ENCODE measurements at regions not wholly inside any gene's neighbourhood (a gene's known extent, or its start where the extent isn't known, plus 50 kb on each side); places are given as distances from the start of the nearest gene placed in this dataset.

DNA sequence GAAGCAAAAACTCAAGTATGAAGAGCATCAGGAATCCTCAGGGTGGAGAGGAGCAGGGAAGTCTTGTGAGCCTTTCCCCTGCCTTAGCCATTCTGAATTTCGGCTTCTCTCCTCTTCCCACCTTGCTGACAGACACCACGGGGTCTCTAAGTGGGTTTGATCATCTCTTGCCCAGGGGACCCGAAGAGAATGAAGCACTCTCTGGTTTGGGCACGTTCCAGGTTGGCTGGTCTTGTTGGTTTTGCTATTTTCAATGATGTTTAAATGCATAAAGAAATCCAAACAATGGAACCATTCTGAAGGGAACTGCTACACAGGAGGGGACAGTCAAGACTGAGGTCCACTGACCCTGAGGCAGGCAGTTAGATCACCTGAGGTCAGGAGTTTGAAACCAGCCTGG, 131.7 kb downstream of the PXDC1 start:
- Mint-ChIP-seq H3K4me3 (no peak overlapping the region), H3K36me3 (no peaks in the 10 kb centered on the region), H3K27me3 (peaks cover 17 to 37% of the 10 kb centered on the region in 2 donors), H3K9me3 (peaks cover 0 to 2% (median 0%) of the 10 kb centered on the region in 5 donors), H3K4me1 (peaks cover 4 to 5% (median 5%) of the 10 kb centered on the region in 3 donors), H3K27ac (no peak overlapping the region)
- Histone ChIP-seq H3K27ac (ENCODE audit: low read depth, low read length) (no peak overlapping the region), H3K36me3 (ENCODE audit: insufficient read depth, low read length) (no peaks in the 10 kb centered on the region), H3K4me1 (ENCODE audit: insufficient read depth, low read length) (no peaks in the 10 kb centered on the region), H3K9me3 (ENCODE audit: low read length) (no peaks in the 10 kb centered on the region), H3K27me3 (ENCODE audit: insufficient read depth, low read length, poor library complexity, severe bottlenecking) (peaks cover 8% of the 10 kb centered on the region), H3K4me3 (ENCODE audit: low read length) (no peak overlapping the region)
- CTCF ChIA-PET: no interaction called here
- DNase-seq: no peak
- POLR2A ChIA-PET: no interaction called here

DNA sequence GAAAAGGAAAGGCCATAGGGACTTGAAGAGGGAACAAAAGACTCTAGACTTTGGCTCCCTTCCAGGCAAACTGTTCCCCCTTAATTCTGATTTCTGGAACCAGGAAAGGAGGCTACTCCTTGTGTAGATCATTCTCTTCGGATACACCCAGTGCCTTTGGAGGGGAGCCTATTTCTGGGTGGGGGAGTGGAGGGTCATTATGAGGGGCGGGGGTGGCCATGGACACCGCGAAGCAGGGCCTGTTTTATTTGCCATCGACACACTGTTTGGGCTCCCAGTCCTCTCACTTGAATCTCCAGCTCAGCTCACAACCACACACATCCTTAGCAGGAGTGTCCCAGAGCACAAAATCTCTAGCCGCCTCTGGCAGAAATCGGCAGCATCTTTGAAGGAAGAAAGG, 132.3 kb downstream of the PXDC1 start:
- Mint-ChIP-seq H3K27ac (no peak overlapping the region), H3K4me1 (peaks cover 4 to 5% (median 5%) of the 10 kb centered on the region in 3 donors), H3K4me3 (no peak overlapping the region), H3K27me3 (peaks cover 14 to 31% of the 10 kb centered on the region in 2 donors), H3K36me3 (no peaks in the 10 kb centered on the region), H3K9me3 (peaks cover 0 to 2% (median 0%) of the 10 kb centered on the region in 5 donors)
- POLR2A ChIA-PET: no interaction called here
- H3K4me1 ChIP-seq (ENCODE audit: insufficient read depth, low read length): no peaks in the 10 kb centered on the region
- H3K27me3 ChIP-seq (ENCODE audit: insufficient read depth, low read length, poor library complexity, severe bottlenecking): peaks cover 4% of the 10 kb centered on the region
- H3K36me3 ChIP-seq (ENCODE audit: insufficient read depth, low read length): no peaks in the 10 kb centered on the region
- CTCF ChIA-PET: no interaction called here
- H3K9me3 ChIP-seq (ENCODE audit: low read length): no peaks in the 10 kb centered on the region
- no peak for DNase-seq
- H3K27ac ChIP-seq (ENCODE audit: low read depth, low read length): no peak overlapping the region
- no peak overlapping the region for H3K4me3 ChIP-seq (ENCODE audit: low read length)

DNA sequence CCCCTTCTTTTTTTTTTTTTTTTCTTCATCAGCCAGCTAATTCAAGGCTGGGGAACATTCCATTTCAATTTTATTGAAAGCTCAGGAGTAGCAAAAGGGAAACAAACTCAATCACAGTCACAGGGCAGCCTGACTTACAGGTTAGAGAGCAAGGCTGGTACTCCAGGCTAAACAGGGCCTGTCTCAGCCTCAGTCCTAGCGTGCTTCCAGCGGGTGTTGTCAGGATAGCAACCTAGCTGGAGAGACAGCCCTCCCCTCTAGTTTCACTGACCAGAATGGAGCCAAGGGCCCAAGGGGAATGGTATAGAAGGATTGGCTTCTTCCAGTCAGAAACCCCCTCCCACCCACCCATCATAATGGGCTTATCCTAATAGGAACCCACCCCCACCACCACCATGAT, 132.9 kb downstream of the PXDC1 start:
- Mint-ChIP-seq H3K4me3 (no peak overlapping the region), H3K36me3 (no peaks in the 10 kb centered on the region), H3K9me3 (peaks cover 0 to 2% (median 0%) of the 10 kb centered on the region in 5 donors), H3K27ac (no peak overlapping the region), H3K4me1 (peaks cover 2 to 4% (median 4%) of the 10 kb centered on the region in 3 donors), H3K27me3 (peaks cover 9 to 26% of the 10 kb centered on the region in 2 donors)
- H3K36me3 ChIP-seq (ENCODE audit: insufficient read depth, low read length): no peaks in the 10 kb centered on the region
- no peak for DNase-seq
- H3K27me3 ChIP-seq (ENCODE audit: insufficient read depth, low read length, poor library complexity, severe bottlenecking): peaks cover under 1% of the 10 kb centered on the region
- no peaks in the 10 kb centered on the region for H3K9me3 ChIP-seq (ENCODE audit: low read length)
- H3K4me3 ChIP-seq (ENCODE audit: low read length): no peak overlapping the region
- ChIA-PET POLR2A (no interaction called here), CTCF (no interaction called here)
- H3K4me1 ChIP-seq (ENCODE audit: insufficient read depth, low read length): no peaks in the 10 kb centered on the region
- no peak overlapping the region for H3K27ac ChIP-seq (ENCODE audit: low read depth, low read length)

DNA sequence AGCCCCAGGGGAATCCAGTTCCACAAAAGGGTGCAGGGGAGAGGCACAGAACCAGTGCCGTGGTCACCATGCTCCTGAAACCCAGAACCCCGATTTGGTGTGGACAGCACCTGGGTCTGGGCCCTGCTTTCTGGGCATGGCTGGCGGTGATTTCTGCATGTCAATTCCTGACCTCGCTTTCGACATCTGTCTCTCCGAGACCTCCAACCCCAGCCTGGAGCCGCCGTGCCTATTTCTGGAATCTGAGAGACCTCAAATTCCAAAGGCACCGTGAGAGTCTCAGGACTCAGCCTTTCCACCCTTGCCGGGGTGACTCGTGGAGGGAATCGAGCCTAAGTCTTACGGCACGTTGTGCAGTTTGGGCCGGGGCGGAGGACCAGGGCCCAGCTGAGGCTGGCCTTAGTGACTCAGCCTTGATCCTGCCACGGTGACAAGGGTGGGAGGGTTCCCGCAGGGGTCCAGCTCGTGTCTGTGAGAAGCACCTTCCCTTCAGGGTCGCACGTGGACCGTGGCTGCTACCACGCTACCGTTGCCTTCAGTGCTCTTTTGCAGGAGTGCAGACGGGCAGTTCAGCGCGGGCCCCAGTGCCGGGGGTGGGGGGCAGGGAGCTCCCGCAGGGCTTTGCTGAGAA, 133.7 kb downstream of the PXDC1 start:
- peaks cover 0 to 2% (median 0%) of the 10 kb centered on the region in 5 donors for H3K9me3 Mint-ChIP-seq
- no peaks in the 10 kb centered on the region for H3K36me3 Mint-ChIP-seq
- Histone ChIP-seq H3K27me3 (ENCODE audit: insufficient read depth, low read length, poor library complexity, severe bottlenecking) (no peaks in the 10 kb centered on the region), H3K9me3 (ENCODE audit: low read length) (no peaks in the 10 kb centered on the region), H3K4me1 (ENCODE audit: insufficient read depth, low read length) (no peaks in the 10 kb centered on the region), H3K27ac (ENCODE audit: low read depth, low read length) (no peak overlapping the region), H3K36me3 (ENCODE audit: insufficient read depth, low read length) (no peaks in the 10 kb centered on the region), H3K4me3 (ENCODE audit: low read length) (no peak overlapping the region)
- DNase-seq: no peak
- no peak overlapping the region for H3K27ac Mint-ChIP-seq
- no peak overlapping the region for H3K4me3 Mint-ChIP-seq
- ChIA-PET POLR2A (no interaction called here), CTCF (no interaction called here)
- no peaks in the 10 kb centered on the region for H3K4me1 Mint-ChIP-seq
- H3K27me3 Mint-ChIP-seq: peaks cover 10 to 29% of the 10 kb centered on the region in 2 donors

DNA sequence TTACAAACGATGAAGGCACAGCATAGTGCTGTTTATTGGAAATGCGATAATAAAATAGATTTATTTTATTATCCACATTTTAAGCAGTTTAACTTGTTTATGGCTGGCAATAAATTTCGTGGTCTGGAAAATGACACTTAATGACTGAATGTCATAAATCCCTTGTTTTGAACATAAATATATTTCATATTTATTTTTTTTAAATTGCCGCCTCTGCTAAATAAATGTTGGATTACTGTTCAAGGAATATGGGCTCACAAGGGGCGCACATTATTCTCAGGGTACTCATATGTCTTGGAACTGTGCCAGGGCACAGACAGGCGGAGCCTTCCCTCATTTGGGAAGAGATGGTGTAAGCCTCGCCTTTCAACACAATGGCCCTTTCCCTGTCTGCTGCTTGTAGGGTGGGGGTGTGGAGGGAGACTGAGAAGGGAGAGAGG, 134.3 kb downstream of the PXDC1 start:
- Histone ChIP-seq H3K4me3 (ENCODE audit: low read length) (no peak overlapping the region), H3K27me3 (ENCODE audit: insufficient read depth, low read length, poor library complexity, severe bottlenecking) (no peaks in the 10 kb centered on the region), H3K27ac (ENCODE audit: low read depth, low read length) (no peak overlapping the region), H3K36me3 (ENCODE audit: insufficient read depth, low read length) (no peaks in the 10 kb centered on the region), H3K9me3 (ENCODE audit: low read length) (no peaks in the 10 kb centered on the region), H3K4me1 (ENCODE audit: insufficient read depth, low read length) (no peaks in the 10 kb centered on the region)
- no peaks in the 10 kb centered on the region for H3K4me1 Mint-ChIP-seq
- H3K4me3 Mint-ChIP-seq: no peak overlapping the region
- no peak overlapping the region for H3K27ac Mint-ChIP-seq
- H3K36me3 Mint-ChIP-seq: no peaks in the 10 kb centered on the region
- DNase-seq: no peak
- CTCF ChIA-PET: no interaction called here
- POLR2A ChIA-PET: no interaction called here
- H3K9me3 Mint-ChIP-seq: peaks cover 0 to 2% (median 0%) of the 10 kb centered on the region in 5 donors
- peaks cover 6 to 26% of the 10 kb centered on the region in 2 donors for H3K27me3 Mint-ChIP-seq

DNA sequence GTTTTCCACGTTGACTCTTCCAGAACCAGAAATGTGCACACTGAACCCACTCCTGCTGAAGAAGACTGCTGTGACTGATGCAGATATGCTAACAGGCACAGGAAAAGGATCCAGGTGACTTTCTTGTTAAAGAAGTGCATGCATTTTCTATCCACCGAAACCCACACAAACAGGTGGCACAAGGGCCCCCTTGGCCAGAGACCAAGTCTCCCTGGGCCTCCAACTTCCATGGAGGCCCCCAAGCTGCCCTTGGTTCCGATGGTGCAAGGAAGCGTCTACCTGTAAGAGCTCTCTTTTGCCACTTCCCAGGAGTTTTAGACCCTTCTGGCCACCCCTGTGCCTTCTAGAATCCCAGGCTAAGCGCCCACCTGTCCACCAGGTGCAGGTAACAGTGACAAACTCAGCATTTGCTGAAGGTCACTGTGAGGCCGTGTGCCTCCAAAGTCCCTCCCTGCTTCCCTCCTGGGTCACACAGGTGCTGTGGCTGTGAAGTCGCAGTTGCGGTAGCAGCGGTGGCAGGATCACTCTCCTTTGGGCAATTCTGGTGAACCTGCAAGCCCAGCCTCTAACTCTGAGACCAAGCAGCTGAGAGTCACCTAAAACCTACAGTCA, 134.8 kb downstream of the PXDC1 start:
- Mint-ChIP-seq H3K4me3 (no peak overlapping the region), H3K36me3 (no peaks in the 10 kb centered on the region), H3K9me3 (peaks cover 0 to 2% (median 0%) of the 10 kb centered on the region in 5 donors), H3K27me3 (peaks cover 8 to 29% of the 10 kb centered on the region in 2 donors), H3K27ac (no peak overlapping the region), H3K4me1 (no peaks in the 10 kb centered on the region)
- no peaks in the 10 kb centered on the region for H3K9me3 ChIP-seq (ENCODE audit: low read length)
- no peaks in the 10 kb centered on the region for H3K36me3 ChIP-seq (ENCODE audit: insufficient read depth, low read length)
- POLR2A ChIA-PET: no interaction called here
- CTCF ChIA-PET: no interaction called here
- no peaks in the 10 kb centered on the region for H3K27me3 ChIP-seq (ENCODE audit: insufficient read depth, low read length, poor library complexity, severe bottlenecking)
- H3K4me1 ChIP-seq (ENCODE audit: insufficient read depth, low read length): no peaks in the 10 kb centered on the region
- no peak overlapping the region for H3K4me3 ChIP-seq (ENCODE audit: low read length)
- DNase-seq: no peak
- H3K27ac ChIP-seq (ENCODE audit: low read depth, low read length): no peak overlapping the region

DNA sequence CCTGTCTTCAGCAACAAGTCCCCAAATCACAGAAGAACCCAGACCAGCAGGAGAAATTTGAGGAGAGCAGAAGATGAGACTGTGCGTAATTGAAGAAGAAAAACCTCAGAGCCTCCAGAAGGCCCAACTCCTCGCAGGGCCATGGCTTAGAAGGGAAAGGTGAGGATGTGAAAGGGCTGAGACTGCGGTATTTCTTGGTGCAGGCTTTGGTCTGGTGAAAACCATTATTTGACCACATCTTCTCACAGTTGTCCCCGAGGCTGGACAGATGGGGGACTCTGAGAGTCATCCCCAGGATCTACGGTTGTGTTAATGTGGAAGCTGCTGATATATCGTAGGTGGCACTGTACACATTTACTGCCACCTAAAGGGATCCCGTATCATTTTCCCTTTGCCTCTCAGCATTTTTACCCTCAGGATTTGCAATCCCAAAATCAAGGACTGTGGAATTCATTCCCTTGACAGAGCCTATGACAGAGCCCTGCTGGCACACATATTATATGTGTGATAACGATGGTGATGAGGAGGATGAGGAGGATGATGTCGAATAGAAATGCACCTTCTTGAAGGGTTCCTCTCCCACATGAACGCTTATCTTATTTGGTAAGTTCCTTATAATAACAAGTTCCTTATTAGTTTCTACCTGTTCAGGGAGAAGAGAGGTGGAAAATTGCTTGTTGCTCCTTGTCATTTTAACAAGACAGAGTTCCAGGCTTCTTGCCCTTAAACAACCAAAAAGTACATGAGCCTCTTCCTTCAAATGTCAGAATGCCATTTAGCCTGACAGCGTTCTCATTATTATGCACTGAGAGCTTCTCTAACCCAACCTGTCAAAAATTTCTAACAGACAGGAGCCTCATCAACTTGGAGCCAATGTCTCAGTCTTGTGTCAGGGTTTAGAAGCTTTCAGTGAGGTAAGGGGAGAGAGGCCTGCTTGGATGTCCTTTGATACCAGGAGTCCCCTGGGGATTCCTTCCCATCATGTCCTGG, 135.8 kb downstream of the PXDC1 start:
- H3K4me1 ChIP-seq (ENCODE audit: insufficient read depth, low read length): no peaks in the 10 kb centered on the region
- H3K27ac Mint-ChIP-seq: no peak overlapping the region
- peaks cover 0 to 2% (median 0%) of the 10 kb centered on the region in 5 donors for H3K9me3 Mint-ChIP-seq
- H3K4me3 Mint-ChIP-seq: no peak overlapping the region
- no peaks in the 10 kb centered on the region for H3K9me3 ChIP-seq (ENCODE audit: low read length)
- ChIA-PET POLR2A (no interaction called here), CTCF (no interaction called here)
- no peaks in the 10 kb centered on the region for H3K36me3 ChIP-seq (ENCODE audit: insufficient read depth, low read length)
- no peak for DNase-seq
- H3K27me3 Mint-ChIP-seq: peaks cover 8 to 27% of the 10 kb centered on the region in 2 donors
- no peak overlapping the region for H3K27ac ChIP-seq (ENCODE audit: low read depth, low read length)
- H3K36me3 Mint-ChIP-seq: no peaks in the 10 kb centered on the region
- no peaks in the 10 kb centered on the region for H3K27me3 ChIP-seq (ENCODE audit: insufficient read depth, low read length, poor library complexity, severe bottlenecking)
- H3K4me1 Mint-ChIP-seq: no peaks in the 10 kb centered on the region
- H3K4me3 ChIP-seq (ENCODE audit: low read length): no peak overlapping the region

DNA sequence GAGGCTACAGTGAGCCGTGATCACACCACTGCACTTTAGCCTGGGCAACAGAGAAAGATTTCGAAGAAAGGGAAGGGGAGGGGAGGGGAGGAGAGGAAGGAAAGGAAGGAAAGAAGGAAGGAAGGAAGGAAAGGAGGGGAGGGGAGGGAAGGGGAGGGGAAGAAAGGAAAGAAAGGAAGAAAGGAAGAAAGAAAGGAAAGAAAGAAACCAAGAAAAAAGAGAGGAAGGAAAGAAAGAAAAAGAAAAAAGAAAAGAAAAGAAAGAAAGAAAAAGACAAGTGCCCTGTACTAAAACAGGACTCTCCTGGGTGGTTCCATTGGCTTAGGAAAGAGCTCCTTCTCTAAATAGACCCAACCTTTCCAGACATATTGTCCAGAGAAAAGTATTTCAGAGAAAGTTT, 136.6 kb downstream of the PXDC1 start:
- no peak overlapping the region for H3K27ac Mint-ChIP-seq
- DNase-seq: no peak
- Histone ChIP-seq H3K27ac (ENCODE audit: low read depth, low read length) (no peak overlapping the region), H3K27me3 (ENCODE audit: insufficient read depth, low read length, poor library complexity, severe bottlenecking) (no peaks in the 10 kb centered on the region), H3K4me1 (ENCODE audit: insufficient read depth, low read length) (no peaks in the 10 kb centered on the region), H3K4me3 (ENCODE audit: low read length) (no peak overlapping the region), H3K9me3 (ENCODE audit: low read length) (no peaks in the 10 kb centered on the region), H3K36me3 (ENCODE audit: insufficient read depth, low read length) (no peaks in the 10 kb centered on the region)
- POLR2A ChIA-PET: no interaction called here
- H3K27me3 Mint-ChIP-seq: peaks cover 8 to 29% of the 10 kb centered on the region in 2 donors
- CTCF ChIA-PET: no interaction called here
- H3K36me3 Mint-ChIP-seq: no peaks in the 10 kb centered on the region
- no peak overlapping the region for H3K4me3 Mint-ChIP-seq
- H3K4me1 Mint-ChIP-seq: no peaks in the 10 kb centered on the region
- H3K9me3 Mint-ChIP-seq: peaks cover 0 to 2% (median 0%) of the 10 kb centered on the region in 5 donors
